MG63 (cell line): ENCODE measurements at regions not wholly inside any gene's neighbourhood (a gene's known extent, or its start where the extent isn't known, plus 50 kb on each side); places are given as distances from the start of the nearest gene placed in this dataset.
"Not testable (repeated sequence)": the region's sequence is repeated elsewhere in the genome, so short reads cannot be mapped to it uniquely, and the experiment has no call there.

Experiments
- DNase-seq: peaks from one replicate; pipeline ENCODE4 v3.0.0-alpha.2; 2020
- H3K27me3 ChIP-seq: fragments of 250-450 bp; sonication (Bioruptor Pico); 2 replicates; pipeline ENCODE4 v1.5.1; 2020; ENCODE audit warnings: mild to moderate bottlenecking, moderate library complexity
- H3K36me3 ChIP-seq: fragments of 250-450 bp; sonication (Bioruptor Pico); 2 replicates; pipeline ENCODE4 v1.5.1; 2020; ENCODE audit warnings: mild to moderate bottlenecking, moderate library complexity
- H3K4me3 ChIP-seq: fragments of 250-450 bp; sonication (Bioruptor Pico); 2 replicates; pipeline ENCODE4 v1.5.1; 2020; ENCODE audit warnings: mild to moderate bottlenecking, moderate library complexity
- H3K9me3 ChIP-seq: fragments of 250-450 bp; sonication (Bioruptor Pico); 2 replicates; pipeline ENCODE4 v1.5.1; 2020; ENCODE audit warnings: mild to moderate bottlenecking, moderate library complexity

- Histone ChIP-seq H3K36me3 (no peaks in the 10 kb centered on the region), H3K27me3 (no peaks in the 10 kb centered on the region), H3K9me3 (no peaks in the 10 kb centered on the region), H3K4me3 (no peak overlapping the region)
- no peak for DNase-seq
Observed at GRCh38 chr10:65133652-65134051, 1612.5 kb downstream of the REEP3 start.

GRCh38 chr10:65135508-65135907, 1614.3 kb downstream of the REEP3 start:
- no peak overlapping the region for H3K4me3 ChIP-seq
- H3K9me3 ChIP-seq, result no peaks in the 10 kb centered on the region
- no peak for DNase-seq
- no peaks in the 10 kb centered on the region for H3K27me3 ChIP-seq
- H3K36me3 ChIP-seq, result no peaks in the 10 kb centered on the region

GRCh38 chr10:65142641-65143435, 1621.6 kb downstream of the REEP3 start:
- Histone ChIP-seq H3K4me3 (no peak overlapping the region), H3K9me3 (no peaks in the 10 kb centered on the region), H3K27me3 (no peaks in the 10 kb centered on the region), H3K36me3 (no peaks in the 10 kb centered on the region)
- DNase-seq, result no peak

DNA sequence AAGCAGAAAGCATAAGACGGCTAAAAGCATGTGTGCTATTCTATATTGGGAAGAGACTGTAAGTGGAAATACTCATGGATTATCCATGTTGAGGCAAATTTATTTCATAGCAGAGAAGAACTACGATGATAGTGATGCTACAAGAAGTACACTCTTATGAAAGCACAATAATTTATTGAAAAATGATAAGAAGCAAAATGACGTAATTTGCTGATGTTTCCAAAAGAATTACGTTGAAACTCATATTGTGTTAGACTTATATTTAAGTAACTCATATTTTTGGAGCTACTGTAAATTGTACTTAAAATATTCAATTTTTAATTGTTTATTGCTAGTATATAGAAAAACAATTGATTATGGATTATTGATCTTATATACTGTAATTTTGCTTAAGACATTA, 1622.5 kb downstream of the REEP3 start:
- no peak for DNase-seq
- Histone ChIP-seq H3K27me3 (no peaks in the 10 kb centered on the region), H3K9me3 (no peaks in the 10 kb centered on the region), H3K4me3 (no peak overlapping the region), H3K36me3 (no peaks in the 10 kb centered on the region)

DNA sequence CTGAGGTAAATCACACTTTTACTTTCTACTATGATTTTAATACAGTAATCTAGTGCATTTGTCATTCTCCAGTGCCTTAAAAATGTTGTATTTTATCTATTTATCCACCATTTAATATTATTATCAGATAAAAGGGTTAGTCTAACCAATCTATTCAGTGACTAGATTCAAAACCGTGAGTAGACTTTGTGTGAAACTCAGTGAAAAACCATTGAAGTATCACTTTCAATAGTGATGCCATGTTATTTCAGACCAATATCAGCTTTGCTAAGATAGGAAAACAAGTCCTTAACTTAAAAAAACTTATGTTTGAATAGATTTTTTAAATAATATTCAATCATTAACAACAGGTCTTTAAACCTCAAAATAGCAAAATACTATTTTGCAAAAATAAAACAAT, 1628.7 kb downstream of the REEP3 start:
- DNase-seq, result no peak
- no peaks in the 10 kb centered on the region for H3K9me3 ChIP-seq
- no peak overlapping the region for H3K4me3 ChIP-seq
- H3K27me3 ChIP-seq, result no peaks in the 10 kb centered on the region
- no peaks in the 10 kb centered on the region for H3K36me3 ChIP-seq

GRCh38 chr10:65166272-65166671, 1645.1 kb downstream of the REEP3 start:
- Histone ChIP-seq H3K27me3 (no peaks in the 10 kb centered on the region), H3K9me3 (no peaks in the 10 kb centered on the region), H3K4me3 (no peak overlapping the region), H3K36me3 (no peaks in the 10 kb centered on the region)
- no peak for DNase-seq

- DNase-seq, result no peak
- H3K4me3 ChIP-seq, result no peak overlapping the region
- H3K36me3 ChIP-seq, result no peaks in the 10 kb centered on the region
- no peaks in the 10 kb centered on the region for H3K27me3 ChIP-seq
- no peaks in the 10 kb centered on the region for H3K9me3 ChIP-seq
Observed at GRCh38 chr10:65172249-65172648, 1651.0 kb downstream of the REEP3 start.

GRCh38 chr10:65176994-65177393, 1655.8 kb downstream of the REEP3 start:
- H3K36me3 ChIP-seq, result no peaks in the 10 kb centered on the region
- no peak overlapping the region for H3K4me3 ChIP-seq
- no peak for DNase-seq
- H3K9me3 ChIP-seq, result no peaks in the 10 kb centered on the region
- no peaks in the 10 kb centered on the region for H3K27me3 ChIP-seq

GRCh38 chr10:65183236-65183635, 1662.0 kb downstream of the REEP3 start:
- Histone ChIP-seq H3K27me3 (no peaks in the 10 kb centered on the region), H3K9me3 (no peaks in the 10 kb centered on the region), H3K4me3 (no peak overlapping the region), H3K36me3 (no peaks in the 10 kb centered on the region)
- DNase-seq, result no peak

GRCh38 chr10:65186668-65187067, 1665.5 kb downstream of the REEP3 start:
- not testable (repeated sequence) for H3K27me3 ChIP-seq, H3K4me3 ChIP-seq, H3K36me3 ChIP-seq, DNase-seq, H3K9me3 ChIP-seq

DNA sequence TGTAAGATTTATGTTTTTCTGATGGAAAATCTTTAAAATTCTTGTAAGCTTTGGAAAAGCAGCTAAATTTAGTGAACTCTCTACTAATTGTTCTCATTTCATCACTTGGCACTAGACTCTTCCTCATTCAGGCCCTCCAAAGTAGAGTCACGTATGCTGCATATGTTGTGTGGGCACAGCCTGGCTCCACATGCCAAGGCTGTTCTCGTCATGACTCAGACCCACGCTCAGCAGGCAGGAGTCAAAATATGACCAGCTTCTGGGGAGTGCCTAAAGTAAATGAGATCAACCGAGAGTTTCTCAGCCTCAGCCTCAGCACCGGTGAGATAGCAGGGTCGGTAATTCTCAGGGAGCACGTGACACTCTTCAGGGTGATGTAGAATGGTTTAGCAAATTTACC, 1672.9 kb downstream of the REEP3 start:
- H3K9me3 ChIP-seq, result no peaks in the 10 kb centered on the region
- no peaks in the 10 kb centered on the region for H3K27me3 ChIP-seq
- no peaks in the 10 kb centered on the region for H3K36me3 ChIP-seq
- H3K4me3 ChIP-seq, result no peak overlapping the region
- DNase-seq, result peak; percentile 72

DNA sequence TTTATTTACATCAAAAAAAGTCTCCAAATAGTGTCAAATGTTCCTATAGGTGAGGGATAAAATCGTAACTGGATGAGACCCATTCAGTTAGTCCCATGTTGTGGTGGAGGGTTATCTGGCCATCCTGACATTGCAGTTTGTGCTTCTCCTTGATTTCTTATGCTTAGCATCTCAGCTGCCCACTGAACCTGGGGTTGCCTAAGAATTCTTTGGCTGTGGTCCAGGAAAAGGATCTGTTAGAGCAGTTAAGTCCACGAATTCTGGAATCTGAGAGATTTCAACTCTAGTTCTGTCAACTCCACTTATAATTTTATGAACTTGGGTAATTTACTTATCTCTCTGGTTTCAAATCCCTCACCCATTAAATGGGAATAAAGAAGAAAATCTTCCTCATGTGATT, 1673.4 kb downstream of the REEP3 start:
- Histone ChIP-seq H3K27me3 (no peaks in the 10 kb centered on the region), H3K9me3 (no peaks in the 10 kb centered on the region), H3K4me3 (no peak overlapping the region), H3K36me3 (no peaks in the 10 kb centered on the region)
- no peak for DNase-seq

DNA sequence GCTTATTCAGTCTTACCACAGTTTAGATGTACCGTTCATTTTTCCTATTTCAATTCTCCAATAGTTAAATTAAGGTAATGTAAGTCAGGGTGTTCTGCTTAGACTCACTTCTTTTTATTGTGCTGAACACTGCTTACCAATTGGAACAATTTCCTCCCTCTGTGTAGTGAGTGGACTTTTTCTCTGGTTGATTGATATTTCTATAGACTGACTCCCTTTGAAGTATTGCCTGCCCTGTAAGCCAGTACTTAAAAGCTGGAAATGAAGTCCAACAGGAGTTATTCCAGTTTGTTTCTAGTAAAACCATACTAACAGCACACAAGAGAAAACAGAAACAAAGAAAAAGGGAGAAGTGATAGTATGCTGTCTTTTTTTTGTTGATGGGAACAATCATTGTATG, 1674.9 kb downstream of the REEP3 start:
- Histone ChIP-seq H3K36me3 (no peaks in the 10 kb centered on the region), H3K9me3 (no peaks in the 10 kb centered on the region), H3K27me3 (no peaks in the 10 kb centered on the region), H3K4me3 (no peak overlapping the region)
- no peak for DNase-seq

DNA sequence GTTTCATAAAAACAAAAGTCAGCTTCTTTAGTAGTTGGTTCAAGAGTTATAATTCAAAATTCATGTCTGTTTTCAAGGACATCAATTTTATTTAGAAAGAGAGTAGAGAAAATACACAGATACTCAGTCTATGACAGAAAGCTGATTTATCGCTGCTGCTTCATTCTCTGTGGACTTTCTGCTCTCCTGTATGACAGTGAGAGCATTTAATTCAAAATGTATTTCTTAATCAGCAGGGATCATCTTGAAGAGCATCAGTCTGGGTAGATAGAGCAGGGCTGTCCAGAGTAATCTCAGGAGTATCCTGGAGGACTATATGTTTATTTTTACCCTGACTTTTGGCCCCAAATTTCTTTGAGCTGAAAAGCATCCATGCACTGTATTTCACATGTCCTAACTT, 1676.7 kb downstream of the REEP3 start:
- H3K4me3 ChIP-seq, result no peak overlapping the region
- no peaks in the 10 kb centered on the region for H3K27me3 ChIP-seq
- H3K9me3 ChIP-seq, result no peaks in the 10 kb centered on the region
- H3K36me3 ChIP-seq, result no peaks in the 10 kb centered on the region
- DNase-seq, result no peak

GRCh38 chr10:65201491-65201890, 1680.3 kb downstream of the REEP3 start:
- DNase-seq, result no peak
- Histone ChIP-seq H3K4me3 (no peak overlapping the region), H3K36me3 (no peaks in the 10 kb centered on the region), H3K27me3 (no peaks in the 10 kb centered on the region), H3K9me3 (no peaks in the 10 kb centered on the region)

- Histone ChIP-seq H3K36me3 (no peaks in the 10 kb centered on the region), H3K4me3 (no peak overlapping the region), H3K27me3 (no peaks in the 10 kb centered on the region), H3K9me3 (no peaks in the 10 kb centered on the region)
- no peak for DNase-seq
Observed at GRCh38 chr10:65204999-65205398, 1683.8 kb downstream of the REEP3 start.

GRCh38 chr10:65213170-65213569, 1692.0 kb downstream of the REEP3 start:
- no peaks in the 10 kb centered on the region for H3K9me3 ChIP-seq
- no peaks in the 10 kb centered on the region for H3K36me3 ChIP-seq
- no peak overlapping the region for H3K4me3 ChIP-seq
- no peak for DNase-seq
- H3K27me3 ChIP-seq, result no peaks in the 10 kb centered on the region

DNA sequence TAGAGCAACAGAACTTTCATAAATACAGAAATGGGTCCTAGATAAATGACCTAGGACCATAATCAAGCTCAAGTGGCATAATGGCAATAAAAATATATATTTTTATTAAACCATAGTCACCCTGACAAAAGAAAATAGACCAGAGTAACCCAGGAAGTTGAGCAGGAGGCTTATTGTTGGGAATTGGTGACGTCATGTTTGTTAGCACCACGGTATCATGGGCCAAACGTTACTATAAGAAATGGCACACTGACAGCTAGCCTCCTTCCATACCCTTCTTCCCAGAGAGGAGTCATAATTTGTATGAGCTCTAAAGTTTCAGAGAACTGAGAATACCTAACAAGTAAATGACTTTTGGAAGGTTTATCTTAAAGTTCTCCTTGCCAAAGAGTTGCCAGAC, 1698.2 kb downstream of the REEP3 start:
- no peak for DNase-seq
- Histone ChIP-seq H3K27me3 (no peaks in the 10 kb centered on the region), H3K9me3 (no peaks in the 10 kb centered on the region), H3K36me3 (no peaks in the 10 kb centered on the region), H3K4me3 (no peak overlapping the region)

DNA sequence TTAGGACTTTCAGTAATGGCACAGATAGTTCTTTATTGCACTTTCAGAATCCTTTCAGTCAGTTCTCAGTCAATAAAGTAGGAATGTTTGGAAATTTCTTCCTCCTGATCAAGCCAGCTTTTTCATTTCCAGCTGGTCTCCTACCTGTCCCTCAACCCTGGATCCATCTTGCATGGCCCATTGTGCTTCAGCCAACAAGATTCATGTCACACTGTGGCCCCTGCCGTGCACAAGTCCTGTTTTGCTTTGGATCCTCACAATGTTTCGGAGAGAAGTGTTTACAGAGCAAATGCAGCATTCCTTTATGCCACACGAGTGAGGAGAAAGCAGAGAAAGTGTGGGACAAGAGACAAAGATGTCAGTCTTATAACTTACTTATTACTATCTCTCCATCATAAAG, 1694.7 kb upstream of the LRRTM3 start:
- Histone ChIP-seq H3K4me3 (no peak overlapping the region), H3K36me3 (no peaks in the 10 kb centered on the region), H3K27me3 (no peaks in the 10 kb centered on the region), H3K9me3 (no peaks in the 10 kb centered on the region)
- DNase-seq, result no peak
